GM12878 (cell line): ENCODE measurements at regions not wholly inside any gene's neighbourhood (a gene's known extent, or its start where the extent isn't known, plus 50 kb on each side); places are given as distances from the start of the nearest gene placed in this dataset.

Experiments
- ATAC-seq: fragments of 200-7000 bp; cut with Tn5 transposase; 3 replicates; pipeline ENCODE4 v1.9.1; 2020; ENCODE audit warnings: mild to moderate bottlenecking, moderate library complexity
- BruUV-seq: library from RNA; stranded (reverse); fragments of 400-500 nt; replicated peaks from 2 replicates; lab custom pipeline; 2021; lab: Mats Ljungman, UMichigan
- CTCF ChIA-PET: fragments of 300-600 bp; sonication (Branson Sonifier 250); formaldehyde crosslinking; extraction: SDS; loops from one replicate; lab custom pipeline; 2021; ENCODE audit warnings: inconsistent platforms; lab: Yijun Ruan, JAX
- POLR2A ChIA-PET: fragments of 350-600 bp; formaldehyde crosslinking; extraction: SDS; loops from one replicate; lab custom pipeline; 2021; ENCODE audit warnings: inconsistent platforms; lab: Charles Lee
- RAD21 ChIA-PET: fragments of 300-600 bp; sonication (Branson Sonifier 250); formaldehyde crosslinking; loops from one replicate; lab custom pipeline; 2023; ENCODE audit warnings: antibody characterized with exemption; ENCODE audit not compliant: unreplicated experiment; lab: Charles Lee
- SMC1A ChIA-PET: fragments of 300-600 bp; sonication (Branson Sonifier 250); formaldehyde crosslinking; loops from one replicate; lab custom pipeline; 2023; ENCODE audit not compliant: unreplicated experiment, uncharacterized antibody; lab: Charles Lee
- DNase-seq: peaks from one replicate; pipeline ENCODE4 v3.0.0-alpha.2; 2011; ENCODE audit warnings: low read depth, low spot score
- FAIRE-seq: peaks from 3 replicates; lab custom pipeline; 2011; peaks lifted over from hg19 to GRCh38; lab: Jason Lieb, UNC
- H2AFZ ChIP-seq: 2 replicates; pipeline ENCODE4 v1.6.0; 2011; ENCODE audit warnings: low read depth, low read length, control low read depth; ENCODE audit not compliant: control insufficient read depth
- H3K27ac ChIP-seq: 2 replicates; pipeline ENCODE4 v1.5.1; 2011; ENCODE audit warnings: control low read depth; ENCODE audit not compliant: control insufficient read depth, insufficient read depth
- H3K27me3 ChIP-seq, 2 experiments: replicated peaks in 1 of 2; 2 replicates each; pipeline versions ENCODE4 v1.6.0 to v1.6.1; 2011; ENCODE audit warnings: low read length in 1 of 2; ENCODE audit not compliant: control insufficient read depth in 2 of 2, insufficient read depth in 2 of 2
- H3K36me3 ChIP-seq, 2 experiments: 2 replicates each; pipeline ENCODE4 v1.5.1; 2011; ENCODE audit warnings: low read length in 1 of 2; ENCODE audit not compliant: control insufficient read depth in 2 of 2, insufficient read depth in 2 of 2
- H3K4me1 ChIP-seq: 2 replicates; pipeline ENCODE4 v1.6.1; 2011; ENCODE audit warnings: mild to moderate bottlenecking, low read length, moderate library complexity, mixed read lengths; ENCODE audit not compliant: control insufficient read depth, insufficient read depth
- H3K4me2 ChIP-seq: 2 replicates; pipeline ENCODE4 v1.6.0; 2011; ENCODE audit warnings: control low read depth; ENCODE audit not compliant: control insufficient read depth, insufficient read depth
- H3K4me3 ChIP-seq: fragments of 200-600 bp; sonication (generic); 2 replicates; pipeline ENCODE4 v1.5.1; 2016
- H3K79me2 ChIP-seq: 2 replicates; pipeline ENCODE4 v1.6.0; 2011; ENCODE audit warnings: low read length; ENCODE audit not compliant: control insufficient read depth, insufficient read depth
- H3K9ac ChIP-seq: 2 replicates; pipeline ENCODE4 v1.8.0; 2011; ENCODE audit warnings: low read length, control low read depth, mixed read lengths; ENCODE audit not compliant: control insufficient read depth, insufficient read depth
- H3K9me3 ChIP-seq: replicated peaks from 3 replicates; pipeline ENCODE4 v1.5.1; 2011; ENCODE audit warnings: mild to moderate bottlenecking, low read length; ENCODE audit not compliant: control insufficient read depth, insufficient read depth
- H4K20me1 ChIP-seq: 2 replicates; pipeline ENCODE4 v1.6.0; 2011; ENCODE audit not compliant: control insufficient read depth, insufficient read depth
- ASH2L ChIP-seq: fragments of 300-600, 200-600 bp; sonication (generic); IDR thresholded peaks from 2 replicates; pipeline ENCODE4 v1.6.1; 2017; ENCODE audit warnings: low read depth, mild to moderate bottlenecking, borderline replicate concordance
- E2F8 ChIP-seq: fragments of 450-650 bp; IDR thresholded peaks from 2 replicates; pipeline ENCODE4 v1.6.1; 2018; ENCODE audit warnings: mild to moderate bottlenecking, low read depth, moderate library complexity; ENCODE audit not compliant: partially characterized antibody
- HDGF ChIP-seq: fragments of 450-650 bp; IDR thresholded peaks from 2 replicates; pipeline ENCODE4 v1.6.1; 2016; ENCODE audit warnings: antibody characterized with exemption
- IKZF2 ChIP-seq, 2 experiments: fragments of 450-650 bp; IDR thresholded peaks; 2 replicates each; pipeline ENCODE4 v1.6.1; 2017; ENCODE audit warnings: mild to moderate bottlenecking in 2 of 2, moderate library complexity in 2 of 2
- NR2C2 ChIP-seq: IDR thresholded peaks from 2 replicates; pipeline ENCODE4 v1.6.1; 2011; ENCODE audit warnings: borderline replicate concordance, low read depth; ENCODE audit not compliant: control insufficient read depth, insufficient read length
- POLR2A ChIP-seq: IDR thresholded peaks from 2 replicates; pipeline ENCODE4 v1.6.1; 2011; ENCODE audit warnings: low read depth, mild to moderate bottlenecking, low read length
- RUNX3 ChIP-seq: IDR thresholded peaks from 2 replicates; pipeline ENCODE4 v1.6.1; 2012; ENCODE audit warnings: low read length, inconsistent platforms
- SREBF1 ChIP-seq: IDR thresholded peaks from 2 replicates; pipeline ENCODE4 v1.6.1; 2012; ENCODE audit warnings: mild to moderate bottlenecking, low read length
- ZBTB40 ChIP-seq: fragments of 450-650 bp; IDR thresholded peaks from 2 replicates; pipeline ENCODE4 v1.6.1; 2016; ENCODE audit warnings: mild to moderate bottlenecking, moderate library complexity, borderline replicate concordance
- ZNF687 ChIP-seq: fragments of 450-650 bp; IDR thresholded peaks from 2 replicates; pipeline ENCODE4 v1.6.1; 2017; ENCODE audit warnings: mild to moderate bottlenecking, moderate library complexity
- ZSCAN29 ChIP-seq: fragments of 450-650 bp; IDR thresholded peaks from 2 replicates; pipeline ENCODE4 v1.6.1; 2017; ENCODE audit warnings: mild to moderate bottlenecking, moderate library complexity
- WGBS: methylation state at CpG from one replicate; pipeline ENCODE4 v1.1.6; 2016; ENCODE audit warnings: low lambda C conversion rate; ENCODE audit not compliant: insufficient replicate concordance, insufficient coverage; ENCODE audit errors: missing lambda C conversion rate; 5-methylcytosine and 5-hydroxymethylcytosine counted together
- in situ Hi-C: fragments of 300-500 bp; cut with MboI; formaldehyde crosslinking; loops from 9 replicates; pipeline ENCODE4 v1.14.3; 2018; ENCODE audit warnings: mixed read lengths
- intact Hi-C: fragments of 100-400 bp; cut with micrococcal nuclease; formaldehyde crosslinking; loops from one replicate; pipeline ENCODE4 v1.14.2; 2022; ENCODE audit not compliant: unreplicated experiment
- TF ChIP-seq, protein P1 (sequence below): fragments of 450-650 bp; IDR thresholded peaks from 2 replicates; pipeline ENCODE4 v1.6.1; 2018; ENCODE audit warnings: borderline replicate concordance, mild to moderate bottlenecking; ENCODE audit not compliant: partially characterized antibody

- ATAC-seq: no peak
- in situ Hi-C loops: no loop called here
- Histone ChIP-seq H3K4me1 (no peaks in the 10 kb centered on the region), H3K27ac (no peak overlapping the region), H3K9me3 (no peaks in the 10 kb centered on the region), H3K4me2 (no peak overlapping the region), H3K36me3 (no peaks in the 10 kb centered on the region), H3K79me2 (no peaks in the 10 kb centered on the region), H3K9ac (no peak overlapping the region), H3K4me3 (no peak overlapping the region), H4K20me1 (no peaks in the 10 kb centered on the region), H3K27me3 (no peaks in the 10 kb centered on the region), H2AFZ (no peak overlapping the region)
- 3% methylated on average over 4 of the region's 4 CpGs for whole genome bisulfite sequencing
- intact Hi-C loops: no loop called here
- RAD21 ChIA-PET: no interaction called here
- no peak for FAIRE-seq
- SMC1A ChIA-PET: no interaction called here
- CTCF ChIA-PET: no interaction called here
- BruUV-seq: no TSS peak
- no peak for DNase-seq
- POLR2A ChIA-PET: no interaction called here
- no peak for TF ChIP-seq ZSCAN29
- no peak for TF ChIP-seq ZBTB40
- no peak for TF ChIP-seq E2F8
- TF ChIP-seq IKZF2 (IDR thresholded peaks at IDR 0.05): no peak
- TF ChIP-seq, protein P1, sequence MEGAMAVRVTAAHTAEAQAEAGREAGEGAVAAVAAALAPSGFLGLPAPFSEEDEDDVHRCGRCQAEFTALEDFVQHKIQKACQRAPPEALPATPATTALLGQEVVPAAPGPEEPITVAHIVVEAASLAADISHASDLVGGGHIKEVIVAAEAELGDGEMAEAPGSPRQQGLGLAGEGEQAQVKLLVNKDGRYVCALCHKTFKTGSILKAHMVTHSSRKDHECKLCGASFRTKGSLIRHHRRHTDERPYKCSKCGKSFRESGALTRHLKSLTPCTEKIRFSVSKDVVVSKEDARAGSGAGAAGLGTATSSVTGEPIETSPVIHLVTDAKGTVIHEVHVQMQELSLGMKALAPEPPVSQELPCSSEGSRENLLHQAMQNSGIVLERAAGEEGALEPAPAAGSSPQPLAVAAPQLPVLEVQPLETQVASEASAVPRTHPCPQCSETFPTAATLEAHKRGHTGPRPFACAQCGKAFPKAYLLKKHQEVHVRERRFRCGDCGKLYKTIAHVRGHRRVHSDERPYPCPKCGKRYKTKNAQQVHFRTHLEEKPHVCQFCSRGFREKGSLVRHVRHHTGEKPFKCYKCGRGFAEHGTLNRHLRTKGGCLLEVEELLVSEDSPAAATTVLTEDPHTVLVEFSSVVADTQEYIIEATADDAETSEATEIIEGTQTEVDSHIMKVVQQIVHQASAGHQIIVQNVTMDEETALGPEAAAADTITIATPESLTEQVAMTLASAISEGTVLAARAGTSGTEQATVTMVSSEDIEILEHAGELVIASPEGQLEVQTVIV: no peak
- TF ChIP-seq POLR2A: no peak
- no peak for TF ChIP-seq RUNX3
- no peak for TF ChIP-seq ZNF687
- TF ChIP-seq HDGF: no peak
- TF ChIP-seq SREBF1: no peak
- no peak for TF ChIP-seq NR2C2
- TF ChIP-seq ASH2L: no peak
Observed at GRCh38 chr4:32890398-32890797, 2170.2 kb downstream of the PCDH7 start.
